Coronary artery (tissue), 2 donors: ENCODE measurements at regions not wholly inside any gene's neighbourhood (a gene's known extent, or its start where the extent isn't known, plus 50 kb on each side); places are given as distances from the start of the nearest gene placed in this dataset.

Experiments used
- DNase-seq: peaks from one replicate; pipeline ENCODE4 v3.0.0-alpha.2; 2017; ENCODE audit warnings: low spot score
- H3K27ac ChIP-seq, 2 donors: fragments of 200-600 bp; sonication (generic); one replicate each; pipeline ENCODE4 v1.5.1; 2016 to 2019
- H3K4me3 ChIP-seq: fragments of 200-600 bp; sonication (generic); 2 replicates; pipeline ENCODE4 v1.5.1; 2016; ENCODE audit warnings: mild to moderate bottlenecking, moderate library complexity
- CTCF ChIP-seq: fragments of 200-600 bp; sonication (generic); IDR thresholded peaks from one replicate; pipeline ENCODE4 v1.5.1; 2019; ENCODE audit warnings: antibody characterized with exemption

GRCh38 chr7:44541-44896 is 147.9 kb upstream of the FAM20C start:
- DNase-seq, result no peak
- Histone ChIP-seq H3K27ac (no peak overlapping the region), H3K4me3 (no peak overlapping the region)
- no peak for TF ChIP-seq CTCF

DNA sequence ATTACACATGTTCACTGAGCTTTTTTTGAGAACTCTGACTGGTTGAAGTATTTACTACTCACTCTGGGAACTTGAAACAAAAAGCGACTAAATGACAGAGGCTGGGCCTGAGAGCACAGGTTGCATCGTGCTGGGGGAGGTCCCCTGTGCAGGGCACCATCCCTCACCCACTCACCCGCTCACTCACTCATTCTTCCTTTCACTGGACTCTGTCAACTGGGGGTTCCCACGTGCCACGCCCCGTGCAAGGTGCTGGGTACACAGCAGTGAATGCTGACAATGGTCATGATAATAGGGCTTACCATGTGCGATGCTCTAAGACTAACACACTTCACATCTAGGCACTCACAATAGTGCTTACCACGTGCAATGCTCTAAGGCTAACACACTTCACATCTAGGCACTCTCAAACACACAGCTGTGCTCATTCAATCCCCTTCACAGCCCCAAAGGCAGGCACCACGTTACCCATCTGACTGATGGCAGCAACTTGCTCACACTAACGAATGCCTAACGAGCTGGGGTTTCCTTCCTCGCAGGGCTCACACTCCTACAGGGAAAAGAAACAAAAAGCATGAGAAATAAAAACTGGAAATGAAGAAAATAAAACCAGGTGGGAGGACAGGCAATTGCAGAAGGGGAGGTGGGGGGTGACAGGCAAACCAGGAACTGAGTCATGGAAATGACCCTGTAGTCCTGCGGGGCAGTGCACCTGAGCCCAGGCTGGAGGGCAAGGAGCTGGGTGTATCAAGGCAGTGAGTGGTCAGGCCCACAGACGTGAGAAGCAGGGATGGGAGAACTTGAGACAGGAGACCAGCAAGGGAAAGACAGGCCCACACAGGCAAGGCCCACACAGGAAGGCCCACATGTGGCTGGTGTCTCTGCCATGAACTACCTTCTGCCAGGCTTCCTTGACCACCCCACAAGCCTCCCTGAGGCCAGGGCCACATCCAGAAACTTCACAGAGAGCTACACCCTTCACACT is 147.0 kb upstream of the FAM20C start:
- TF ChIP-seq CTCF, result no peak
- Histone ChIP-seq H3K27ac (no peak overlapping the region), H3K4me3 (no peak overlapping the region)
- DNase-seq, result no peak

- H3K4me3 ChIP-seq, result no peak overlapping the region
- no peak for DNase-seq
- H3K27ac ChIP-seq, result no peak overlapping the region
- TF ChIP-seq CTCF, result no peak
Observed at GRCh38 chr7:46123-46829, 146.1 kb upstream of the FAM20C start.

GRCh38 chr7:46830-47140 is 145.6 kb upstream of the FAM20C start:
- Histone ChIP-seq H3K4me3 (no peak overlapping the region), H3K27ac (no peak overlapping the region)
- TF ChIP-seq CTCF, result no peak
- DNase-seq, result no peak

- TF ChIP-seq CTCF, result no peak
- no peak overlapping the region for H3K4me3 ChIP-seq
- no peak for DNase-seq
- no peak overlapping the region for H3K27ac ChIP-seq
Observed at GRCh38 chr7:51456-52068, 140.8 kb upstream of the FAM20C start.

DNA sequence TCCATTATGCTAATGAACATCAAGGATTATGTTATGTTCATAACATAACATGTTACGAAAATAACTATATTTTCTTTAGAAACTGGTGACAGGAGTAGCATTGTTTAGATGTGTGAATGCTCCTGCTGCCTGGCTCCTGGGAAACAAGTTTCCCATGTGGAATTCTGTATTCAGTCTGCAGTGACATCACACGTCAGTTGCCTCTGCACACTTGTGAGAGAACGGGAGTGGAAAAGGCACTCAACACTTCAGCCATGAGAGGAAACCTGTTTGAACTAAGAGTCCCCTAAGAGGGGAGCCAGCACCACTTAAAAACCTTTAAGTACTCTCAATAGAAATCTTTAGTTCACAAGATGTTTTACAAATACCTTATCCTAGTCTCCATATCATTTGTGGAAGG is 140.3 kb upstream of the FAM20C start:
- DNase-seq, result no peak
- TF ChIP-seq CTCF, result no peak
- Histone ChIP-seq H3K4me3 (no peak overlapping the region), H3K27ac (no peak overlapping the region)
